H1 (cell line): ENCODE measurements at regions not wholly inside any gene's neighbourhood (a gene's known extent, or its start where the extent isn't known, plus 50 kb on each side); places are given as distances from the start of the nearest gene placed in this dataset.

Experiments used
- CTCF ChIA-PET: fragments of 300-600 bp; sonication (Branson Sonifier 250); formaldehyde crosslinking; loops from one replicate; lab custom pipeline; 2021; ENCODE audit not compliant: partially characterized antibody; lab: Charles Lee
- POLR2A ChIA-PET: fragments of 300-600 bp; sonication (Branson Sonifier 250); formaldehyde crosslinking; loops from one replicate; lab custom pipeline; 2021; ENCODE audit warnings: inconsistent platforms; ENCODE audit not compliant: partially characterized antibody; lab: Charles Lee
- DNase-seq, 2 experiments: peaks; one replicate each; pipeline versions ENCODE4 v3.0.0 to v3.0.0-alpha.2; 2010 to 2022; ENCODE audit warnings: low spot score in 2 of 2, low read depth in 1 of 2, mixed read lengths in 1 of 2
- FAIRE-seq: peaks from 2 replicates; lab custom pipeline; 2011; peaks lifted over from hg19 to GRCh38; lab: Jason Lieb, UNC
- H2AFZ ChIP-seq: 2 replicates; pipeline ENCODE4 v1.8.1; 2012; ENCODE audit warnings: low read length, inconsistent platforms
- H2AK5ac ChIP-seq: 2 replicates; pipeline ENCODE4 v1.6.1; 2013; ENCODE audit warnings: low read depth, low read length
- H2BK120ac ChIP-seq: replicated peaks from 2 replicates; pipeline ENCODE3; 2013; ENCODE audit warnings: low read depth, low read length, inconsistent platforms
- H2BK12ac ChIP-seq: 2 replicates; pipeline ENCODE4 v1.6.1; 2013; ENCODE audit warnings: low read depth, low read length
- H2BK15ac ChIP-seq: 2 replicates; pipeline ENCODE4 v1.6.1; 2013; ENCODE audit warnings: low read length
- H2BK20ac ChIP-seq: 2 replicates; pipeline ENCODE4 v1.6.1; 2013; ENCODE audit warnings: low read length
- H2BK5ac ChIP-seq: 2 replicates; pipeline ENCODE4 v1.6.1; 2013; ENCODE audit warnings: low read depth, low read length
- H3K14ac ChIP-seq: 2 replicates; pipeline ENCODE4 v1.6.1; 2013; ENCODE audit warnings: inconsistent platforms; ENCODE audit not compliant: insufficient read length
- H3K18ac ChIP-seq: 2 replicates; pipeline ENCODE4 v1.6.1; 2013; ENCODE audit warnings: low read length; ENCODE audit errors: extremely low read depth
- H3K23ac ChIP-seq: 2 replicates; pipeline ENCODE4 v1.6.1; 2013; ENCODE audit warnings: inconsistent platforms; ENCODE audit not compliant: insufficient read length
- H3K23me2 ChIP-seq: 2 replicates; pipeline ENCODE4 v1.6.1; 2013; ENCODE audit warnings: low read depth, low read length
- H3K27ac ChIP-seq: 2 replicates; pipeline ENCODE4 v1.6.1; 2011; ENCODE audit warnings: low read depth, low read length, inconsistent platforms
- H3K27me3 ChIP-seq, 4 experiments: replicated peaks in 1 of 4; 1 replicate in 1 of 4; 2 replicates in 3 of 4; pipeline versions ENCODE4 v1.6.1 to v1.8.1; 2011 to 2013; ENCODE audit warnings: low read length in 3 of 4, mild to moderate bottlenecking in 3 of 4, inconsistent platforms in 2 of 4, mixed read lengths in 2 of 4, moderate library complexity in 1 of 4; ENCODE audit not compliant: control insufficient read depth in 3 of 4, insufficient read depth in 3 of 4; ENCODE audit errors: extremely low read depth in 1 of 4
- H3K36me3 ChIP-seq, 4 experiments: 2 replicates each; pipeline versions ENCODE4 v1.6.1 to v1.8.1; 2011 to 2013; ENCODE audit warnings: mild to moderate bottlenecking in 4 of 4, low read length in 3 of 4, moderate library complexity in 2 of 4, control low read depth in 1 of 4, inconsistent platforms in 1 of 4; ENCODE audit not compliant: insufficient read depth in 4 of 4, control insufficient read depth in 2 of 4
- H3K4ac ChIP-seq: replicated peaks from 2 replicates; pipeline ENCODE3; 2013; ENCODE audit warnings: low read length, low read depth, mixed read lengths, inconsistent platforms; ENCODE audit not compliant: insufficient read length
- H3K4me1 ChIP-seq, 4 experiments: replicated peaks in 1 of 4; 1 replicate in 1 of 4; 2 replicates in 3 of 4; pipeline versions ENCODE4 v1.6.1 to v1.8.1; 2011 to 2013; ENCODE audit warnings: low read length in 3 of 4, inconsistent platforms in 2 of 4, mixed read lengths in 1 of 4; ENCODE audit not compliant: insufficient read depth in 4 of 4, control insufficient read depth in 3 of 4
- H3K4me2 ChIP-seq, 2 experiments: 2 replicates each; pipeline versions ENCODE4 v1.6.1 to v1.8.1; 2011 to 2013; ENCODE audit warnings: low read depth in 2 of 2, low read length in 2 of 2, control low read depth in 1 of 2, inconsistent platforms in 1 of 2, mild to moderate bottlenecking in 1 of 2; ENCODE audit not compliant: insufficient read depth in 1 of 2
- H3K4me3 ChIP-seq, 4 experiments: fragments of 200-600, 300-600 bp in 1 of 4; sonication (generic), shearing (Covaris generic), sonication (Bioruptor Twin) in 1 of 4; 2 replicates each; pipeline versions ENCODE4 v1.5.1 to v1.8.1; 2011 to 2016; ENCODE audit warnings: low read length in 4 of 4, low read depth in 3 of 4, control low read depth in 2 of 4, inconsistent platforms in 2 of 4, mild to moderate bottlenecking in 2 of 4, mixed read lengths in 1 of 4, moderate library complexity in 1 of 4; ENCODE audit not compliant: insufficient read depth in 2 of 4; ENCODE audit errors: extremely low read depth in 1 of 4
- H3K56ac ChIP-seq: replicated peaks from 2 replicates; pipeline ENCODE3; 2013; ENCODE audit warnings: low read depth, mild to moderate bottlenecking, mixed read lengths, low read length, inconsistent platforms; ENCODE audit not compliant: insufficient read length
- H3K79me1 ChIP-seq: 2 replicates; pipeline ENCODE4 v1.6.1; 2013; ENCODE audit warnings: low read depth, low read length, control low read depth
- H3K79me2 ChIP-seq, 2 experiments: 2 replicates each; pipeline versions ENCODE4 v1.6.1 to v1.8.1; 2012 to 2013; ENCODE audit warnings: low read length in 2 of 2, mild to moderate bottlenecking in 2 of 2, inconsistent platforms in 1 of 2; ENCODE audit not compliant: insufficient read depth in 2 of 2, control insufficient read depth in 1 of 2
- H3K9ac ChIP-seq, 4 experiments: replicated peaks in 1 of 4; 1 replicate in 1 of 4; 2 replicates in 3 of 4; pipeline versions ENCODE4 v1.6.1 to v1.8.1; 2011 to 2013; ENCODE audit warnings: low read depth in 3 of 4, low read length in 3 of 4, control low read depth in 2 of 4, mild to moderate bottlenecking in 2 of 4, moderate library complexity in 2 of 4, inconsistent platforms in 1 of 4; ENCODE audit errors: extremely low read depth in 1 of 4
- H3K9me3 ChIP-seq, 2 experiments: 2 replicates each; pipeline versions ENCODE4 v1.6.1 to v1.8.1; 2012 to 2013; ENCODE audit warnings: mild to moderate bottlenecking in 2 of 2, moderate library complexity in 2 of 2, control low read depth in 1 of 2, inconsistent platforms in 1 of 2, low read depth in 1 of 2, low read length in 1 of 2, mixed read lengths in 1 of 2; ENCODE audit not compliant: insufficient read depth in 2 of 2
- H4K20me1 ChIP-seq, 2 experiments: replicated peaks in 1 of 2; 2 replicates each; pipeline versions ENCODE3 to v1.8.1; 2011 to 2013; ENCODE audit warnings: inconsistent platforms in 2 of 2, low read length in 2 of 2, mild to moderate bottlenecking in 1 of 2; ENCODE audit not compliant: insufficient read depth in 2 of 2, control insufficient read depth in 1 of 2
- H4K5ac ChIP-seq: 2 replicates; pipeline ENCODE4 v1.6.1; 2013; ENCODE audit warnings: low read length, low read depth, mixed read lengths, inconsistent platforms; ENCODE audit not compliant: insufficient read length
- H4K8ac ChIP-seq: 2 replicates; pipeline ENCODE4 v1.8.0; 2013; ENCODE audit warnings: mild to moderate bottlenecking, moderate library complexity, low read length, inconsistent platforms; ENCODE audit not compliant: insufficient read depth; ENCODE audit errors: extremely low read depth
- H4K91ac ChIP-seq: replicated peaks from 2 replicates; pipeline ENCODE3; 2013; ENCODE audit warnings: low read length, mixed read lengths, inconsistent platforms; ENCODE audit not compliant: insufficient read length
- BRCA1 ChIP-seq: IDR thresholded peaks from 2 replicates; pipeline ENCODE4 v1.6.1; 2012; ENCODE audit warnings: low read depth, low read length, improper control_type of control experiment
- CTBP2 ChIP-seq: IDR thresholded peaks from 2 replicates; pipeline ENCODE4 v1.7.0; 2011; ENCODE audit warnings: borderline replicate concordance, mild to moderate bottlenecking, moderate library complexity, mixed read lengths, low read length; ENCODE audit not compliant: insufficient read depth, insufficient read length
- GTF2F1 ChIP-seq: IDR thresholded peaks from 2 replicates; pipeline ENCODE4 v1.6.1; 2012; ENCODE audit warnings: low read depth, low read length, improper control_type of control experiment, borderline replicate concordance
- JUN ChIP-seq: IDR thresholded peaks from 2 replicates; pipeline ENCODE4 v1.6.1; 2011; ENCODE audit warnings: low read depth, mild to moderate bottlenecking, improper control_type of control experiment, low read length
- RXRA ChIP-seq: IDR thresholded peaks from 2 replicates; pipeline ENCODE4 v1.6.1; 2011; ENCODE audit warnings: low read depth, mild to moderate bottlenecking, low read length, moderate library complexity; ENCODE audit not compliant: insufficient read depth
- TEAD4 ChIP-seq: IDR thresholded peaks from 2 replicates; pipeline ENCODE4 v1.6.1; 2012; ENCODE audit warnings: low read depth, low read length, inconsistent platforms, mixed read lengths
- WGBS, 2 experiments: shearing (Covaris generic) in 1 of 2; methylation state at CpG; one replicate each; pipeline versions ENCODE4 v1.1.6 to v1.1.7; 2013 to 2015; ENCODE audit warnings: low lambda C conversion rate in 2 of 2, mixed read lengths in 2 of 2, inconsistent platforms in 1 of 2, low coverage in 1 of 2, missing lambda C conversion rate in 1 of 2; ENCODE audit not compliant: insufficient replicate concordance in 2 of 2, insufficient coverage in 1 of 2, insufficient read length in 1 of 2; ENCODE audit errors: extremely low coverage in 1 of 2, missing lambda C conversion rate in 1 of 2; 5-methylcytosine and 5-hydroxymethylcytosine counted together

DNA sequence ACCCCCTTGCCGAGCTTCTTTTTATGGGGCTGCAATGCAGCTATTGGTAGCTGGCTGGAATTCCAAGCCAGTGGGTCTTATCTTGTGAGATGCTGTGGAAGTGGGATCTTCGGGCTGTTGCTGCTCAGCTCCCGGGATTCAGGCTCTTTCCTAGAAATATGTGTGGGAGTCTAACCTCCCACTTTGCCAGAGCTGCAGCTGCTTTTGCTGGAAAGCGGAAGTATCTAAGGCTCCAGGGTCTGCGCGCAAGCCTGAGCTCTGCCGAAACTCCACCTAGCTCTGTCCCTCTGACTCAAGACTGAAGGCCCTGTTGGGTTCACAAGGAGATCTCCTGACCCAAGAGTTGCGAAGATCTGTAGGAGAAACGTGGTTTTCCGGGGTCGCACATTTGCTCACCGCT lies 151.1 kb upstream of the ANKRD55 start:
- CTCF ChIA-PET = interaction anchor here (0.7 kb wide), 1 partner anchor 35 kb away, joined by 3 read pairs; no protein-coding TSS in a partner anchor
- Histone ChIP-seq H4K91ac (no peak overlapping the region), H3K27me3 (no peaks in the 10 kb centered on the region), H3K18ac (no peak overlapping the region), H3K27ac (no peak overlapping the region), H3K9me3 (no peaks in the 10 kb centered on the region), H2AFZ (peak overlapping the region; percentile 33; the same call in 1 of the 2 replicates), H3K4me3 (no peak overlapping the region), H2BK5ac (no peak overlapping the region), H3K23ac (no peak overlapping the region), H3K56ac (no peak overlapping the region), H2AK5ac (no peak overlapping the region), H2BK15ac (no peak overlapping the region), H3K4ac (no peak overlapping the region), H2BK12ac (no peak overlapping the region), H4K8ac (no peak overlapping the region), H3K4me1 (no peaks in the 10 kb centered on the region), H4K5ac (no peak overlapping the region), H3K14ac (no peak overlapping the region), H4K20me1 (no peaks in the 10 kb centered on the region), H3K79me1 (no peaks in the 10 kb centered on the region), H3K4me2 (no peak overlapping the region), H2BK120ac (no peak overlapping the region), H3K23me2 (no peaks in the 10 kb centered on the region), H3K9ac (no peak overlapping the region), H3K79me2 (no peaks in the 10 kb centered on the region), H3K36me3 (no peaks in the 10 kb centered on the region), H2BK20ac (no peak overlapping the region)
- POLR2A ChIA-PET = no interaction called here
- no peak for FAIRE-seq
- no peak for DNase-seq
- 86% methylated on average over 12 of the region's 12 CpGs; no CpG with 5 or more reads in 1 of the 2 experiments for WGBS, 2 experiments
- TF ChIP-seq CTBP2 = no peak
- TF ChIP-seq BRCA1 = no peak
- TF ChIP-seq RXRA = no peak
- TF ChIP-seq TEAD4 = no peak
- TF ChIP-seq JUN = no peak
- no peak for TF ChIP-seq GTF2F1
